HG02884 (cell line): ENCODE measurements at regions not wholly inside any gene's neighbourhood (a gene's known extent, or its start where the extent isn't known, plus 50 kb on each side); places are given as distances from the start of the nearest gene placed in this dataset.
"Not testable (repeated sequence)": the region's sequence is repeated elsewhere in the genome, so short reads cannot be mapped to it uniquely, and the experiment has no call there.

Source experiments
- ATAC-seq: cut with Tn5 transposase; IDR thresholded peaks from one replicate; pipeline ENCODE4 v1.9.1; 2021; ENCODE audit warnings: mild to moderate bottlenecking, moderate library complexity; ENCODE audit not compliant: unreplicated experiment

DNA sequence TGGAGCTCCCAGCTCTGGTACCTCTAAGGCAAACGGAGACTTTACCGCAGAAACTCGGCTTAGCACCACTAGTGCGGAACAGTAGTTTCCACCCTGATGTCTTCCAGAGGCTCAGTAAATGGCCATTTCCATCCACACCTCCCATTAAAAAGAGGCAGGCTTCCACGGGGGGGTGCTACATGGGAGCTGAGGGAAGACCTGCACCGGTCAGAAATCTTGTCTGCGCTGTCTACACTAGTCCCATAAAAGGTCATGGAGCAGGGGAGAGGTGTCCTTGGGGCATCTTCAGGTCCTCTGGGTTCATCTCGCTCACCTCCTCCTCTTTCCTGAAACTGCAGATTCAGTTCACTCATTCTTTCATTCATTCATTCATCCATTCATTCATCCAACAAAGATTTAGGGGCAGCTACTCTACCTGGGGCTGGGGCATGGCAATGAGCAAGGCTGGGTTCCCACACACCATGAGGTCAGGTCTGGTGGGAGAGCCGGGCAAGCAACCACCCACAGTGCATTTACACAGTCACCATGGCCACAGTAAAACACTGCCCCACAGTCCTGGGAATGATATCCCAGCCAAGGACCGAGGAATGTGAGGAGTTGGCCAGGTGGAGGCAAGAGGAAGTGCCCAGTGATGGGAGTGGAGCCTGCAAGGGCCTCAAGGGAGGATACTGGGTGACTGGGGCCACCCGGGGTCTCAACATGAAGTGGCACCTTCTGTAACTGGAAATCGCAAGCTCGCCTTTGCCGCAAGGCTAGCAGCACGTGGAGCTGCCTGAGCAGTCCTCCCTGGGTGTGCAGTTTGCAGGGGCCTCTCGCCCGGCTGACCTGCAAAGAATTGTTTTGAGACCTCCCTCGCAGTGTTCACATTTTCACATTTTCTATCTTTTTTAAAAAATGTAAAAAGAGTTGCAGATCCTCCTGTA is 180.2 kb upstream of the RAB6C start:
- no peak for ATAC-seq

DNA sequence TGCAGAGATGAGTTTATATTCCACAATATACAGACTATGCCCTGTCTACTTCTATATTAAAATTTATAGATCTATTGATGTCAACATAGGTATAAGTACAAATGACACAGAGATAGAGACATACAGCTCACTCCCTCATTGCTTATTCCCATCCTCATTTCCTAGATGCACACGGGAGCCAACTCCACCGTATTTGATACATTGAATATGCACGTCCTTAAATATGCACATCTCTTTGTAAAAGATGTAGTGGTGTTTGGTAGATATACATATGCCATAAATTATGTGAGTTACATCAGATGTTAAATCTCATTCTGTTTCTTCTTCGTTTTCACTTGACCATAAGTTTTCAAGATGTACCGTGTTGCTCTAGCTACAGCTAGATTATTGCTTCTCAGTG is 179.2 kb upstream of the RAB6C start:
- no peak for ATAC-seq

DNA sequence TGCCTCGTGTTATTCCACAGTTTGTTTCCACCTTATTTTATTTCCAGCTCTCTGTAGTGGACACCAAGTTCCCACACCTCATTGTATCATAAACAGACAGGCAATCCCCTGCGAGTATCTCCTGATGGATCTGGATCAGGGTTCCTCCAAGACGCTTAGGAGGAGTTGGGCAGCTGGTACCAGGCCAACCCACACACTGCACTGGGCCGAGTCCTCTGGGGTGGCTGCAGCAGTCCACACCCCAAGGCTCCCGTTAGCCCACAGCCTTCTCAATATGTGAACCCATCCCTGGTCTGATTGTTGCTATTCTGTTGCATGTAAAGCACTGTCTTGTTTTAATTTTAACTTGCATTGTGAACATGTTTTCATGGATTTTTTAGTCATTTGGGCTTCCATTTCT is 178.8 kb upstream of the RAB6C start:
- ATAC-seq, result no peak

DNA sequence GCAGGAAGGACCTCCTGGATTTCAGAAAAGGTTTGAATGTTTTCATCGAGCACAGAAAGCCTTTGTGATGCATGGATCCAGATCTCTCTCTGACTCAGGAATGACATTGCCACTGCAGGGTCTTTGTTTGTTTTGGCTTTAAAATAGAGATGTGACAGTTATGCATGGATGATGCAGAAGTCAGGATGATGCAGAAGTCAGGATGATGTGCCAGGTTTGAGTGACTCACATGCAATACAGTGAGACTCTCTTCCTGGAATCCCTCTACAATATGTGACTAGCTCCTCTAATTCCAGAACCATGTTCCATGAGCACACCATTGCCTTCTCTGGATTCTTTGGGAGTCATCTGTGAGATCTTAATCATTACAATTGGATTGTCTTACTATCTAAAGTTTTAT is 177.9 kb upstream of the RAB6C start:
- ATAC-seq, result no peak

DNA sequence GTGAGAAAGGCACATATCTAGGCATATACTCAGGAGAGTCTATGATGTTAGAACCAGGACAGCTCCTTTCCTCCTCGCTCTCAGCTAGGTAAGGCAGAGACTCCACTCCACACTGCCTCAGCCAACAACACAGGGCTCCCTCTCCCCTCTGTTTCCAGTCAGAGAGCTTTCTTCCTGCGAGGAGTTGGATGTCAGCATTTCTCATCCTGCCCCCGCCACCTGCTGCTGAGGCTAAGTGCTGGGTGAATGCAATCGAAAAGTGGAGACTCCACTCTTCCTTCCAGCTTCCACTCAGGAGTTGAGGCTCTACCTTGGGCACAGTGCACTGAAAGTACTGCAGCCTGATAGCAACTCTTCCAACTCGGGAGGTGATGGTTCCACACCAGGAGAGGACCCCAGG is 177.2 kb upstream of the RAB6C start:
- ATAC-seq, result no peak

DNA sequence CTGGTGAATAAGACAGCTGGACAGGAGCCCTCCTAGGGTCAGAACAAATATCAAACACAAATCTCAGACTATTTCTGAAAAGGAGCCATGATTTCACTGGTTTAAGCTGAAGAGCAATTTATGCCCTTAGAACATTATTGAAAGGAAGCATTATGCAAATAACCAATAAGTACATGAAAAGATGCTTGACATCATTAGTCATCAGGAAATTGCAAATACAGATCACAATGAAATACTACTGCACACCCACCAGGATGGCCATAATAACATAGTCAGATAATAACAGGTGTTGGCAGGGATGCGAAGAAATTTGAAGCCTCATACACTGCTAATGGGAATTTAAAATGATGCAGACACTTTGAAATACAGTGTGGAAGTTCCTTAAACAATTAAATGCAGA is 176.4 kb upstream of the RAB6C start:
- ATAC-seq, result no peak

DNA sequence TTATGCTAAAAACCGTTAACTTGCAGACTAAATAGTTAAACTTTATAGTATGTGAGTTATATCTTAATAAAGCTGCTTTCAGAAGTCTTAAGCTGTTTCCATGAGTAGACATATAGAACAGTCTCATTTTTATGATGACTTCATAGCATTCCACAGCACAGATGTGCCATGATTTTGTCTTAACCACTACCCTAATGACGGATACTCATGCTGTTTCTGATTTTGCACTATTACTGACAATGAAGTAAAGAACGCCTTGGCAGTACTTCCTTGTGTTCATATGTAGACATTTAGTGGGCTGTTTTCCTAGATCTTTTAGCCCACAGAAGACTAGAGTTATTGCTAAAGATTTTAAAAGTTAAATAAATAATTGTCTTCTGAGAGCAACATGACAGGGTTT is 175.6 kb upstream of the RAB6C start:
- ATAC-seq, result no peak

DNA sequence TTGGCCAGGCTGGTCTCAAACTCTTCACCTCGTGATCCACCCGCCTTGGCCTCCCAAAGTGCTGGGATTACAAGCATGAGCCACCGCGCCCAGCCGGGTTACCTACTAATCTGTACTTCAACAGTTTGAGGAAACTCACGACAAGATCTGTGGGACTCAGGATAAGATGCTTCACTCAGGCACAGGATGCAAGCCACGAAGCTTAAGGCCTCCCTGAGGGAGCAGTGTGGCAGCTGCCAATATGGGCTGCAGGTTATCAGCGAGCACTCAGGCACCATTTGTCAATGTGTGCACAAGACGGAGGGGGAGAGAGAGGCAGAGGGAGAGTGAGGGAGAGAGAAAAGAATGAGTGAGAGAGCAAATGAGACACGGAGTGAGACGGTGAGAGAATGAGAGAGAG is 173.6 kb upstream of the RAB6C start:
- ATAC-seq, result no peak

DNA sequence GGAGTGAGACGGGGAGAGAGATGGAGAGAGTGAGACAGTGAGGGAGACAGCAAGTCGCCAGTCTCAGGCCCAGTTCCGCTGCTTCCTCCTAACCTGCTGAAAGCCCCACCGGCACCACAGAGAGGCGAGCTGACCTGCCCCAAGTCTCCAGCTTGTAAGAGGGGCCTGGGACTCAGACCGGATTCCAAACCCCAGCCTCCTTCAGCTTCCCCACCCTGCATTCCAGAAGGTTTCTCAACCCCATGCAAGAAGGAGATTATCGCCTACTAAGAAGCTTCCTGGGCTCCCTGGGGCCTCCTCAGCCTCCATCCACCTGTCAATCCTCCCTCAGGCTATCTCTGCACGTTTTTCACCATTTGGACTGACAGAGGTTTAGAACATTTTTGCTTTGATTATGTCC is 173.1 kb upstream of the RAB6C start:
- no peak for ATAC-seq

DNA sequence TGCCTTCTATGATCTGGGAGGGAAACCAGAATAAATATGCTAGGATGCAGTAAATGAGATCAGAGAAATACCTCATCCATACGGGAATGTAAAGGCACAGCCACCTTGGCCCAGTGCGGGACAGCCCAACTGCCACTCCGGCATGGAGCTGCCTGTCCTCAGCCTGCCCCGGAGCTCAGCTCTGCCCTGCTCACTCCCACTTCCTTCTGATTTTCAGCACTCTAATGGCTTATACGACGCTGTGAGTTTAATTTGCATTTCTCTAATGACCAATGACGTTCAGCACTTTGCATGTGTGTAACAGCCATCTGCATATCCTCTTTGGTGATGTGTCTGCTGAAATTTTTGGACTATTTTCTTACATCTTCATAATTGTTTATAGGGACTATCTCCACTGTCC is 172.5 kb upstream of the RAB6C start:
- no peak for ATAC-seq

DNA sequence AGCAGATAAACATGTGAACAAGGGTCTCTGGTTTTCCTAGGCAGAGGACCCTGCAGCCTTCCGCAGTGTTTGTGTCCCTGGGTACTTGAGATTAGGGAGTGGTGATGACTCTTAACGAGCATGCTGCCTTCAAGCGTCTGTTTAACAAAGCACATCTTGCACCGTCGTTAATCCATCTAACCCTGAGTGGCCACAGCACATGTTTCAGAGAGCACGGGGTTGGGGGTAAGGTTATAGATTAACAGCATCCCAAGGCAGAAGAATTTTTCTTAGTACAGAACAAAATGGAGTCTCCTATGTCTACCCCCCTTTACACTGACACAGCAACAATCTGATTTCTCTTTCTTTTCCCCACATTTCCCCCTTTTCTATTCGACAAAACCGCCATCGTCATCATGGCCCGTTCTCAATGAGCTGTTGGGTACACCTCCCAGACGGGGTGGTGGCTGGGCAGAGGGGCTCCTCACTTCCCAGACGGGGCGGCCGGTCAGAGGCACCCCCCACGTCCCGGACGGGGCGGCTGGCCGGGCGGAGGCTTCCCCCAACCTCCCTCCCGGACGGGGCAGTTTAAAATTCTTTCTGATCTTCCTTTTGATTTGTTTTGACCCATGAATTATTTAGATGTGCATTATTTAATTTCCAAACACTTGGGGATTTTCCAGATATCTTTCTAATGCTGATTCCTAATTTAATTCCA is 171.7 kb upstream of the RAB6C start:
- ATAC-seq, result not testable (repeated sequence)

DNA sequence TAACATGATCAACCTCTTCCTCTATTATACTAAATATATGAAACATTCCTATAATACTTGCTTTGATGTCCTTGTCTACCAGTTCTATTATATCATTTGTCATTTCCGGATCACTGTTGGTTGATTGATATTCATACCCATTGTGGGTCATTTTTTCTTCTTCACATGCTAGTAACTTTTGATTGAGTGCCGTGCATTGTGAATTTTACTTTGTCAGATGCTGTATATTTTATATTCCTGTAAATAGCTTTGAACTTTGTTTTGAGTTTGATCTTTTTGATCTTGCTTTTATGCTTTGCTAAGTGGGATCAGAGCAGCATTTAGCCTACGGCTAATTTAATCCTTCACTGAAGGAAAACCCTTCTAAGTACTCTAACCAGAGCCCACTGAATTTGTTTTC is 168.9 kb upstream of the RAB6C start:
- no peak for ATAC-seq

DNA sequence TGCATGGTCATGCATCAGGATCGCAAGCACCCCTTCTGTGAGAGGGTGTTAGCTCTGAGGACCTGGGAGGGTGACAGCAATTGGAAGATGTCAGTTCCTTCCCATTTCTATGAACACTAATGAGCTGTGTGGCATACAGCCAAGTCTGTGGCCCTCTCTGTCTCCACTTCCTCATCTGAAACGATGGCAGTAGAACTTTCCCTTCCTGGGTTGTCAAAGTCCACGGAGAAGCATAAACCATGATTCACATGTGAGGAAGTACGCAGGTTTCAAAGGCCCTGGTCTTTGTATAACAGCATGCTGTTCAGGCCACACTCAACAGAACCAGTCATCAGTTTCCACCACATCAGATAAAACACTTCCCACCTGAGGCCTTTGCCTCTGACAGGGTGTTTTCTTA is 167.4 kb upstream of the RAB6C start:
- ATAC-seq, result peak; percentile 88

DNA sequence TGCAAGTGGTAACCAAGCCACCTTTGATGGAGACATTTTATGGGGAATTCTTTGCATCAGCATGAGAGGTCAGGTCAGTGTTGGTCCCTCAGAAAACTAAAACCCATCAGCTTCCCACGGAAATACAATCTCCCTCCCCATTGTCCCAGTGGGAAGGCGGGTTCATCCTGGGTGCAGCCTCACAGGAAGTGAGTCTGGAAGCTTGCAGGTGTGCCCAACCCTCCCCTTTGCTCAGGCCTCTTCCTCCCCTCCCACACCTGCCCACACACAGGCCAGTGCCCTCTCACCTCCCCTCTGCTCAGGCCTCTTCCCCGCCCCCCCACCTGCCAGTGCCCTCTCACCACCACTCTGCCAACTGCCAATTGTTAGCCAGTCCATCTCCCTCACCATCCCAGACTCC is 166.8 kb upstream of the RAB6C start:
- no peak for ATAC-seq

DNA sequence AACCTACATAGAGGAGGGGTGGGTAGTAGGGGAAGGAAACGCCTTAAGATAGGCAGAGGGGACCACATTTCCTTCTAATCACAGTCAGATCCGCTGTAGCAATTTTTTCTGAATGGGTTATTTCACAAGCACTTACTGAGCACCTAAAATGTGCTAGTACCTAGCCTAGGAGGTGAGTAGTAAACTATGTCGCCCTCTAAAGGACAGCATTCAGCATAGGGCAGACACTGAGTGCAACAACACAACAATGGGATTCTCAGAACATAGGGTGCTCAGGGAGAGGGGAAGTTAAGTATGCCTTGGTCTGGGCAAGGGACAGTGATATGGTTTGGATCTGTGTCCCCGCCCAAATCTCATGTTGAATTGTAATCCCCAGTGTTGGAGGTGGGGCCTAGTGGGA is 166.1 kb upstream of the RAB6C start:
- ATAC-seq, result no peak

DNA sequence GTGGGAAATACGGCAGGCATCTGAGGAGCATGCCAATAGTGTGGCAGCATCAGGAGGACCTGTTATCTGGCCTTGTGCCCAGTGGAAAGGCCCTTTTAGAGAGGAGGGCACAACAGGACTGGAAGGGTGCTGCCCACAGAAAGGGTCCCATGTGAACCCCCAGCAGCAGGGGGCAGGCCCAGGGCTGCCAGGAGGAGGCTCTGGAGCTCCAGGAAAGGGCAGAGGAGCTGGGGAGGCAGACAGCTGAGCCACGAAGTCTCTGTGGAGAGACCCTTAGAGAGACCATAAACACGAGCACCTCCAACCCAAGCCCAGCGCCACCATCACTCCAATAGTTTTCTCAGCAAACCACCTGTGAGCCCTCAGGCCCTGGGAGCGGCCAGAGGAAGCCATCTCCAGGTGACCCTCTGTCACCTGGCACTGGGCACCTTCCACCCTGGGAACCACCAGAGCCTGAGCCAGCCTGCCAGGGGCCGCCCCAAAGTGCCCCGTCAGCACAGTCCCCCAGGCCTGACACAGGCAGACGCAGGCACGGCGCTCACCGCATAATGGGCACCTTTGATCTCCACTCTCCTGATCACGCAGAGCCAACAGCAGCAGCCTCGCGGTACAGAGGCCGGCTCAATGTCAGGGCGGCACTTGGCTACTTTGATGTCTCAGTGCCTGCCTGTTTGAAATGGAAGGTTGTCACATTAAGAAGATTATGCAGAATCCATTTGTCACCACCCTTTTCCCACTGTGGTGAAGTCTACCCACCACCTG is 162.5 kb upstream of the RAB6C start:
- no peak for ATAC-seq

DNA sequence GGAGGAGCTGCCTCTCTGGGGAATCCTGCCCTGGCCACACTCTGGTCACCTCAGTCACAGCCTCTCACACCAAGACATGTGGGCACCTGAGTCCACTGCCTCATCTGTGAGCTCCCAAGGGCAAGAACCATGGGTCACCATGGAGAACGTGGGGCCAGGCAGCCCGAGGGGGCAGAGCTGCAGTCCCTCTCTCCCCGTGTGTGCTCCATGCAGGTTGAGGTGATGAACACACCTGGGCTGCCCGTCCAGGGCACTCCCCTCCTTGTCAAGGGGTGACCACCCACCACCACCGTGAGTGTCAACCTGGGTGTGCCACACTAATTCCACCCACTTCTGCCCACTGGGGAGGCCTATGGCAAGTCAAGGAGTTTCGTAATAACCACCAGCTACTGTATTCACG is 159.6 kb upstream of the RAB6C start:
- no peak for ATAC-seq

DNA sequence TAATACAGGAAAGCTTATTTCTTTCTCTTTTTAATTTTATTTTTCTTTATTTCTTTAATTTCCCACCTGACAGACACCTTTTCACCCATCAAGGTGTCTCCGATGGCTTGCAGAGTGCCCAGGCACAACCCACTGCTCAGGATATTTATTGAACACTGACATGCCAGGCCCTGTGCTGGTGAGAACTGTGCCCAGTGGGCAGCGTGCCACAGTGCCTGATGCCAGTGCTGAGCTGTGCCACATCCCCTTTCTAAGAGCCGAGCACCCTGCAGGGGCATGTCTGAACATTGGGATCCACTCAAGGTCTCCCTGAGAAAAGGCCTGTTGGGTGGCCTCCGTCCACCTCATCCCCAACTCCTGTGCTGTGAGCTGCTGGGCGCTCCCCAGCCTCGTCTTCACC is 158.6 kb upstream of the RAB6C start:
- no peak for ATAC-seq

DNA sequence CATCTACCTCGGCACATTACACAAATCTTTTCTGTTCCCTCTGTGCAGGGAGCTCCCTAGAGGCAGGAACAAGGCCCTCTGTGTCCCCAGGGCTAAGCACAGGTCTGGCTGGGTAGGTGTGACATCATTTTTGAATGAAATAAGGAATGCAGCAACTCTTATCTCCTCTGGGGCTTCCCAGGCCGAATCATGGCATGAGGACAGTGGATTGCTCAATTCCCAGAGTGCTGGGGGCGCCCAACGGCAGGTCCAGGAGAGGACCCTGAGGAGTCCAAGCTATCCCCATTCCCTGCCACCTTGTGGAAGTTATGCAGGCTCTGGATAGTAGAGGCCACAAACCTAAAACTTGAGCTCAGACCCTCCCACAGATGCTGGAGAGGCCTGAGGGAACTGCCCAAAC is 158.0 kb upstream of the RAB6C start:
- no peak for ATAC-seq

DNA sequence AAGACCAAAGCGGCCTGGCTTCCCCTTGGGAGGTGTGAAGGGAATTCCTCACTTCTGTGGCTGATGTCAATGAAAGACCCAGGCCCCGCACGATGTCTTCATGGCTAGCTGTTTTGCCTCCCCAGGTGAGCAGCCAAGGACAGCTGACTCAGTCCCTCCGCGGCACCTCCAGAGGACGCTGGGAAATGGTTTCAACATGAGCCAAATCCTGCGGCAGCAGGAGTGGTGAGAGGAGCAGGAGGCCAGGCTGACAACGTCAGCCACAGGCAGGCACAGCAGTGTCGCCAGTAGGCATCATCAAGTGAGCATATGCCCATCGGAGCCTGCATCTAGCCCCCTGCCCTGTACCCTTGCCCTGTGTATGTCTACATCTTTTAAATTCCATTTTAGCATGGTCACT is 156.4 kb upstream of the RAB6C start:
- no peak for ATAC-seq

DNA sequence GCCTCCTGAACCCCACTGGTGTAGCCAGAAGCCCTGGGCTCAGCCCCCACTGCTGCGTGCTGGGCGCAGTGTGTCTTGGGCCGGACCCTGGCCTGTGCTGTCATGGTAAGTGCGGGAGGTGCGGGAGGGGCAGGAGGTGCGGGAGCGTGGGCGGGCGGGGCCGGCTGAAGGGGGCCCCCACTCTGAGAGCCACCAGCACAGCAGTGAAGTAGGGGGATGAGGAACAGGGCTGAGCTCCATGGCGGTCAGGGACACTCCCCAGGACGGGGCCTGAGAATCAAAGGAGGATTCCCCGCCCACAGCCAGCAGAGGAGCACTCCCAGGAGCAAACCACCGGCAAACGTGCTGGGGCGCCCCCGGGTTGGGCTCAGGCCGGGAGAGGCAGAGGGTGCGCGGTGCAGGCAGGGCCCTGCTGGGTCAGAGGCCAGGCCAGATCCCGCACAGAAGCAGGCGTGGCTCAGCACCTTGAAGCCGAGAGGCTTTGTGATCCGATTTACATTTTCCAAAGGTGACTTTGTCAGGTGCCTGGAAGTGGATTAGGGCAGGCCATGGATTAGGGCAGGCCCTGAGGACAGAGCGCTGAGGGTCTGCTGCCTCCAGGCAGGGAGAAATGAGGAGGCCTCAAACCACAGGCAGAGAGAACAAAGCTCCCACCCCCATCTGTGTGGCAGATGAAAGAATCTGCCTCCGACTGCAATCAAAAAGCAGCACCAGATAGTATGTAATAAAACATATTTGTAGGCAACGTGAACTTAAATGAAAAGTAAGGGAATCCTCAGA is 152.0 kb upstream of the RAB6C start:
- no peak for ATAC-seq
